HG03521 (cell line): ENCODE measurements at regions not wholly inside any gene's neighbourhood (a gene's known extent, or its start where the extent isn't known, plus 50 kb on each side); places are given as distances from the start of the nearest gene placed in this dataset.
A peak's percentile ranks its signal among the peaks of the same experiment; 100 is the strongest.
"Not testable (repeated sequence)": the region's sequence is repeated elsewhere in the genome, so short reads cannot be mapped to it uniquely, and the experiment has no call there.

Experiments used
- ATAC-seq: cut with Tn5 transposase; IDR thresholded peaks from one replicate; pipeline ENCODE4 v1.9.1; 2021; ENCODE audit warnings: mild to moderate bottlenecking, moderate library complexity; ENCODE audit not compliant: unreplicated experiment

- ATAC-seq = no peak
Observed at GRCh38 chr9:117649126-117649525, 55.1 kb upstream of the TLR4 start.

- ATAC-seq = no peak
Observed at GRCh38 chr9:117644932-117645636, 59.1 kb upstream of the TLR4 start.

GRCh38 chr9:117644133-117644931 is 59.9 kb upstream of the TLR4 start:
- ATAC-seq = peak; percentile 68

- no peak for ATAC-seq
Observed at GRCh38 chr9:117643288-117643654, 60.9 kb upstream of the TLR4 start.

- not testable (repeated sequence) for ATAC-seq
Observed at GRCh38 chr9:117642571-117643287, 61.5 kb upstream of the TLR4 start.

GRCh38 chr9:117636681-117637080 is 67.5 kb upstream of the TLR4 start:
- no peak for ATAC-seq

GRCh38 chr9:117625154-117625553 is 79.0 kb upstream of the TLR4 start:
- no peak for ATAC-seq

- ATAC-seq = no peak
Observed at GRCh38 chr9:117624106-117624505, 80.1 kb upstream of the TLR4 start.

GRCh38 chr9:117622347-117622746 is 81.9 kb upstream of the TLR4 start:
- ATAC-seq = no peak

GRCh38 chr9:117616431-117616831 is 87.8 kb upstream of the TLR4 start:
- ATAC-seq = no peak

- ATAC-seq = no peak
Observed at GRCh38 chr9:117612317-117612716, 91.9 kb upstream of the TLR4 start.

- ATAC-seq = no peak
Observed at GRCh38 chr9:117597977-117598376, 106.2 kb upstream of the TLR4 start.

GRCh38 chr9:117596678-117597077 is 107.5 kb upstream of the TLR4 start:
- ATAC-seq = no peak

- ATAC-seq = no peak
Observed at GRCh38 chr9:117595650-117596049, 108.6 kb upstream of the TLR4 start.

GRCh38 chr9:117587263-117587662 is 116.9 kb upstream of the TLR4 start:
- ATAC-seq = no peak

GRCh38 chr9:117574099-117574498 is 130.1 kb upstream of the TLR4 start:
- ATAC-seq = no peak

GRCh38 chr9:117564839-117565238 is 139.4 kb upstream of the TLR4 start:
- ATAC-seq = no peak

GRCh38 chr9:117561761-117562160 is 142.4 kb upstream of the TLR4 start:
- ATAC-seq = no peak

GRCh38 chr9:117555964-117556629 is 141.2 kb upstream of the ASTN2 start:
- peak; percentile 93 for ATAC-seq

- no peak for ATAC-seq
Observed at GRCh38 chr9:117552811-117553210, 138.0 kb upstream of the ASTN2 start.

GRCh38 chr9:117551171-117551570 is 136.3 kb upstream of the ASTN2 start:
- no peak for ATAC-seq
